IMR-90 (cell line): ENCODE measurements at regions not wholly inside any gene's neighbourhood (a gene's known extent, or its start where the extent isn't known, plus 50 kb on each side); places are given as distances from the start of the nearest gene placed in this dataset.

Source experiments
- ATAC-seq: fragments of 200-7000 bp; cut with Tn5 transposase; 2 replicates; pipeline ENCODE4 v1.9.1; 2020; ENCODE audit warnings: low read depth, mild to moderate bottlenecking, moderate library complexity
- BruUV-seq: library from RNA; stranded (reverse); fragments of 400-500 nt; replicated peaks from 2 replicates; lab custom pipeline; 2021; lab: Mats Ljungman, UMichigan
- CTCF ChIA-PET: fragments of 300-600 bp; formaldehyde crosslinking; extraction: SDS; loops from one replicate; lab custom pipeline; 2021; ENCODE audit warnings: antibody characterized with exemption; lab: Yijun Ruan, JAX
- POLR2A ChIA-PET: fragments of 300-600 bp; sonication (Branson Sonifier 250); formaldehyde crosslinking; loops from one replicate; lab custom pipeline; 2022; ENCODE audit warnings: antibody characterized with exemption; ENCODE audit not compliant: unreplicated experiment; lab: Charles Lee
- DNase-seq: peaks from one replicate; pipeline ENCODE4 v3.0.0; 2013
- H2AFZ ChIP-seq: replicated peaks from 2 replicates; pipeline ENCODE3; 2013; ENCODE audit warnings: low read length, mild to moderate bottlenecking; ENCODE audit not compliant: poor library complexity
- H2AK5ac ChIP-seq: 2 replicates; pipeline ENCODE4 v1.6.1; 2013; ENCODE audit warnings: low read depth, low read length, inconsistent platforms
- H2AK9ac ChIP-seq: replicated peaks from 2 replicates; pipeline ENCODE3; 2013; ENCODE audit warnings: mild to moderate bottlenecking, low read depth, low read length, moderate library complexity; ENCODE audit not compliant: poor library complexity
- H2BK120ac ChIP-seq: 2 replicates; pipeline ENCODE4 v1.6.1; 2013; ENCODE audit warnings: low read depth, low read length, inconsistent platforms
- H2BK15ac ChIP-seq: 3 replicates; pipeline ENCODE4 v1.6.1; 2013; ENCODE audit warnings: low read depth, low read length, inconsistent platforms
- H2BK20ac ChIP-seq: 2 replicates; pipeline ENCODE4 v1.6.1; 2013; ENCODE audit warnings: low read depth, mild to moderate bottlenecking, inconsistent platforms, low read length, moderate library complexity
- H2BK5ac ChIP-seq: 2 replicates; pipeline ENCODE4 v1.6.1; 2013; ENCODE audit warnings: mild to moderate bottlenecking, low read depth, low read length, inconsistent platforms; ENCODE audit not compliant: poor library complexity, severe bottlenecking
- H3K14ac ChIP-seq: replicated peaks from 2 replicates; pipeline ENCODE4 v1.6.1; 2013; ENCODE audit warnings: low read depth, low read length, inconsistent platforms
- H3K18ac ChIP-seq: 2 replicates; pipeline ENCODE4 v1.6.1; 2013; ENCODE audit warnings: low read depth, low read length, control low read depth
- H3K23ac ChIP-seq: 2 replicates; pipeline ENCODE4 v1.6.1; 2013; ENCODE audit warnings: low read depth, low read length, inconsistent platforms
- H3K27ac ChIP-seq: 2 replicates; pipeline ENCODE4 v1.5.1; 2013; ENCODE audit warnings: mild to moderate bottlenecking, control low read depth, low read length; ENCODE audit not compliant: insufficient read depth
- H3K27me3 ChIP-seq: 2 replicates; pipeline ENCODE4 v1.6.1; 2013; ENCODE audit warnings: low read length; ENCODE audit not compliant: control insufficient read depth, insufficient read depth
- H3K36me3 ChIP-seq: 2 replicates; pipeline ENCODE4 v1.6.1; 2013; ENCODE audit warnings: low read length, mixed read lengths; ENCODE audit not compliant: control insufficient read depth, insufficient read depth
- H3K4ac ChIP-seq: 2 replicates; pipeline ENCODE4 v1.6.1; 2013; ENCODE audit warnings: low read depth, low read length, inconsistent platforms
- H3K4me1 ChIP-seq: 2 replicates; pipeline ENCODE4 v1.6.1; 2013; ENCODE audit warnings: low read length, mixed read lengths; ENCODE audit not compliant: control insufficient read depth, insufficient read depth
- H3K4me2 ChIP-seq: 2 replicates; pipeline ENCODE4 v1.6.1; 2013; ENCODE audit warnings: low read depth, mild to moderate bottlenecking, control low read depth, low read length, moderate library complexity
- H3K4me3 ChIP-seq: 2 replicates; pipeline ENCODE4 v1.5.1; 2013; ENCODE audit warnings: low read depth, mild to moderate bottlenecking, control low read depth, low read length, moderate library complexity; ENCODE audit not compliant: insufficient read depth
- H3K56ac ChIP-seq: 2 replicates; pipeline ENCODE4 v1.6.1; 2013; ENCODE audit warnings: low read length, inconsistent platforms; ENCODE audit not compliant: insufficient read depth; ENCODE audit errors: extremely low read depth
- H3K79me1 ChIP-seq, 2 experiments: 2 replicates each; pipeline ENCODE4 v1.6.1; 2013; ENCODE audit warnings: low read length in 2 of 2, inconsistent platforms in 1 of 2, low read depth in 1 of 2
- H3K9ac ChIP-seq: 2 replicates; pipeline ENCODE4 v1.6.1; 2013; ENCODE audit warnings: low read depth, low read length, control low read depth
- H3K9me1 ChIP-seq: 2 replicates; pipeline ENCODE4 v1.6.1; 2013; ENCODE audit warnings: low read length, inconsistent platforms; ENCODE audit not compliant: insufficient read depth
- H3K9me3 ChIP-seq: 2 replicates; pipeline ENCODE4 v1.6.1; 2013; ENCODE audit warnings: low read length; ENCODE audit not compliant: control insufficient read depth, insufficient read depth
- H4K20me1 ChIP-seq: 2 replicates; pipeline ENCODE4 v1.6.1; 2013; ENCODE audit warnings: low read length, inconsistent platforms; ENCODE audit not compliant: insufficient read depth
- H4K5ac ChIP-seq: 2 replicates; pipeline ENCODE4 v1.6.1; 2013; ENCODE audit warnings: mild to moderate bottlenecking, low read depth, low read length, control low read depth
- H4K8ac ChIP-seq, 2 experiments: 2 replicates each; pipeline ENCODE4 v1.6.1; 2013; ENCODE audit warnings: low read depth in 2 of 2, low read length in 2 of 2, control low read depth in 1 of 2, inconsistent platforms in 1 of 2
- H4K91ac ChIP-seq: 2 replicates; pipeline ENCODE4 v1.6.1; 2013; ENCODE audit warnings: low read depth, low read length, inconsistent platforms; ENCODE audit not compliant: insufficient read depth
- BHLHE40 ChIP-seq: fragments of 150-350 bp; IDR thresholded peaks from 2 replicates; pipeline ENCODE4 v1.6.1; 2016; ENCODE audit warnings: mild to moderate bottlenecking, low read depth, low read length
- CEBPB ChIP-seq: IDR thresholded peaks from 2 replicates; pipeline ENCODE4 v1.6.1; 2012; ENCODE audit warnings: low read depth, low read length, improper control_type of control experiment
- CHD1 ChIP-seq: IDR thresholded peaks from 2 replicates; pipeline ENCODE4 v1.6.1; 2012; ENCODE audit warnings: low read depth, low read length, improper control_type of control experiment
- FOS ChIP-seq: fragments of 150-350 bp; IDR thresholded peaks from 2 replicates; pipeline ENCODE4 v1.6.1; 2016; ENCODE audit warnings: low read depth, low read length
- MAFK ChIP-seq: IDR thresholded peaks from 2 replicates; pipeline ENCODE4 v1.6.1; 2012; ENCODE audit warnings: low read depth, low read length, improper control_type of control experiment
- MAZ ChIP-seq: IDR thresholded peaks from 2 replicates; pipeline ENCODE4 v1.6.1; 2012; ENCODE audit warnings: low read depth, mild to moderate bottlenecking, low read length, improper control_type of control experiment, moderate library complexity, borderline replicate concordance
- NFE2L2 ChIP-seq: fragments of 150-350 bp; IDR thresholded peaks from 2 replicates; pipeline ENCODE4 v1.6.1; 2016; ENCODE audit warnings: low read depth, mild to moderate bottlenecking, low read length
- POLR2A ChIP-seq: IDR thresholded peaks from 2 replicates; pipeline ENCODE4 v1.6.1; 2012; ENCODE audit warnings: mild to moderate bottlenecking, low read depth, low read length
- RAD21 ChIP-seq: IDR thresholded peaks from 2 replicates; pipeline ENCODE4 v1.6.1; 2012; ENCODE audit warnings: low read length, improper control_type of control experiment
- RCOR1 ChIP-seq: IDR thresholded peaks from 2 replicates; pipeline ENCODE4 v1.6.1; 2012; ENCODE audit warnings: mild to moderate bottlenecking, low read length, improper control_type of control experiment; ENCODE audit not compliant: insufficient replicate concordance
- RFX5 ChIP-seq: IDR thresholded peaks from 2 replicates; pipeline ENCODE4 v1.8.0; 2012; ENCODE audit warnings: low read depth, mild to moderate bottlenecking, low read length, moderate library complexity
- SMC3 ChIP-seq: fragments of 150-350 bp; IDR thresholded peaks from 2 replicates; pipeline ENCODE4 v1.6.1; 2016; ENCODE audit warnings: low read depth, mild to moderate bottlenecking, antibody characterized with exemption, low read length, moderate library complexity
- WGBS, 2 experiments: methylation state at CpG; one replicate each; pipeline versions ENCODE4 v1.1.5 to v1.1.7; 2013; ENCODE audit warnings: missing lambda C conversion rate in 2 of 2; ENCODE audit not compliant: insufficient read length in 1 of 2; ENCODE audit errors: extremely low coverage in 2 of 2; 5-methylcytosine and 5-hydroxymethylcytosine counted together
- dilution Hi-C: fragments of 300-500 bp; cut with HindIII; formaldehyde crosslinking; loops from one replicate; pipeline ENCODE4 v1.14.3; 2018; ENCODE audit warnings: low sequenced_read_pairs; ENCODE audit not compliant: unreplicated experiment
- in situ Hi-C: fragments of 300-500 bp; cut with MboI; formaldehyde crosslinking; loops from 3 replicates; pipeline ENCODE4 v1.14.3; 2019; ENCODE audit warnings: low sequenced_read_pairs, inconsistent platforms, mixed read lengths
- intact Hi-C: fragments of 100-400 bp; cut with micrococcal nuclease; formaldehyde crosslinking; loops from 2 replicates; pipeline ENCODE4 v1.10.0; 2022
- TF ChIP-seq, protein P1 (sequence below): conservative IDR thresholded peaks from 2 replicates; pipeline ENCODE4 v1.5.1; 2012; ENCODE audit warnings: mild to moderate bottlenecking, low read depth, low read length, improper control_type of control experiment
- TF ChIP-seq, protein P2 (sequence below): fragments of 150-350 bp; IDR thresholded peaks from 2 replicates; pipeline ENCODE4 v1.6.1; 2016; ENCODE audit warnings: low read depth, mild to moderate bottlenecking, low read length, moderate library complexity, borderline replicate concordance
- TF ChIP-seq, protein P3 (sequence below): fragments of 150-350 bp; IDR thresholded peaks from 2 replicates; pipeline ENCODE4 v1.6.1; 2017; ENCODE audit warnings: mild to moderate bottlenecking, antibody characterized with exemption, low read length, low read depth

DNA sequence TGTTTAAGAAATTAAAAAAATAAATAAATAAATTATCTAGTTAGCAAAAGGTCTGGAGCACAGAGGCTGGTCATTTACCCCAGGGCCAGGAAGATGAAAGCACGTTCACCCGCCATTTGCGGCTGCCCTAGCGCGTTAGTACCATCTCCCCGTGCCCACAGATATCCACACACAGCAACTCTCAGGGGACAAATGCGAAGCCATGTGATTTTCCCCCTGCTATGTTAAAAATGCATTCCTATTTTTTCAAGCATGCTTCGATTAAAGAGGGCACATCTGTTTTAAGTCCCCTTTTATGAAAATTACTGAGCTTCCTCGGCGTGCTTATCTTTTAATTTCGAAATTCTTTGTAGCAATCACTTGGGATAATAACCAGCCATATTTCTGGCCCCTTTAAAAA lies 56.9 kb upstream of the PIWIL1 start:
- H3K9ac ChIP-seq: no peak overlapping the region
- no peak overlapping the region for H3K4me3 ChIP-seq
- no peak overlapping the region for H2BK120ac ChIP-seq
- H3K4me1 ChIP-seq: no peaks in the 10 kb centered on the region
- ATAC-seq (no peak), DNase-seq (no peak)
- 79% methylated on average over 5 of the region's 11 CpGs; no CpG with 5 or more reads in 1 of the 2 experiments for WGBS, 2 experiments
- H3K4me2 ChIP-seq: no peak overlapping the region
- no peak overlapping the region for H4K5ac ChIP-seq
- H3K18ac ChIP-seq: no peak overlapping the region
- H3K9me3 ChIP-seq: peaks cover 33% of the 10 kb centered on the region
- in situ Hi-C loops: no loop called here
- H3K79me1 ChIP-seq: no peaks in the 10 kb centered on the region
- no TSS peak for BruUV-seq
- POLR2A ChIA-PET: no interaction called here
- no peaks in the 10 kb centered on the region for H3K36me3 ChIP-seq
- H2AK9ac ChIP-seq: no peak overlapping the region
- no peak overlapping the region for H2AK5ac ChIP-seq
- H3K27ac ChIP-seq: no peak overlapping the region
- dilution Hi-C loops: no loop called here
- H3K27me3 ChIP-seq: no peaks in the 10 kb centered on the region
- H2BK20ac ChIP-seq: no peak overlapping the region
- no peak overlapping the region for H3K4ac ChIP-seq
- no peak overlapping the region for H3K23ac ChIP-seq
- no peak overlapping the region for H4K8ac ChIP-seq
- no peak overlapping the region for H2BK5ac ChIP-seq
- no peak overlapping the region for H3K14ac ChIP-seq
- H3K56ac ChIP-seq: no peak overlapping the region
- CTCF ChIA-PET: no interaction called here
- no peaks in the 10 kb centered on the region for H4K20me1 ChIP-seq
- intact Hi-C loops: no loop called here
- TF ChIP-seq RAD21 (no peak), SMC3 (no peak), CEBPB (no peak), RCOR1 (no peak), BHLHE40 (no peak), RFX5 (no peak), CHD1 (no peak), MAFK (no peak), NFE2L2 (no peak), MAZ (no peak), FOS (no peak), POLR2A (no peak)
- TF ChIP-seq, protein P1, sequence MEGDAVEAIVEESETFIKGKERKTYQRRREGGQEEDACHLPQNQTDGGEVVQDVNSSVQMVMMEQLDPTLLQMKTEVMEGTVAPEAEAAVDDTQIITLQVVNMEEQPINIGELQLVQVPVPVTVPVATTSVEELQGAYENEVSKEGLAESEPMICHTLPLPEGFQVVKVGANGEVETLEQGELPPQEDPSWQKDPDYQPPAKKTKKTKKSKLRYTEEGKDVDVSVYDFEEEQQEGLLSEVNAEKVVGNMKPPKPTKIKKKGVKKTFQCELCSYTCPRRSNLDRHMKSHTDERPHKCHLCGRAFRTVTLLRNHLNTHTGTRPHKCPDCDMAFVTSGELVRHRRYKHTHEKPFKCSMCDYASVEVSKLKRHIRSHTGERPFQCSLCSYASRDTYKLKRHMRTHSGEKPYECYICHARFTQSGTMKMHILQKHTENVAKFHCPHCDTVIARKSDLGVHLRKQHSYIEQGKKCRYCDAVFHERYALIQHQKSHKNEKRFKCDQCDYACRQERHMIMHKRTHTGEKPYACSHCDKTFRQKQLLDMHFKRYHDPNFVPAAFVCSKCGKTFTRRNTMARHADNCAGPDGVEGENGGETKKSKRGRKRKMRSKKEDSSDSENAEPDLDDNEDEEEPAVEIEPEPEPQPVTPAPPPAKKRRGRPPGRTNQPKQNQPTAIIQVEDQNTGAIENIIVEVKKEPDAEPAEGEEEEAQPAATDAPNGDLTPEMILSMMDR: no peak
- TF ChIP-seq, protein P2, sequence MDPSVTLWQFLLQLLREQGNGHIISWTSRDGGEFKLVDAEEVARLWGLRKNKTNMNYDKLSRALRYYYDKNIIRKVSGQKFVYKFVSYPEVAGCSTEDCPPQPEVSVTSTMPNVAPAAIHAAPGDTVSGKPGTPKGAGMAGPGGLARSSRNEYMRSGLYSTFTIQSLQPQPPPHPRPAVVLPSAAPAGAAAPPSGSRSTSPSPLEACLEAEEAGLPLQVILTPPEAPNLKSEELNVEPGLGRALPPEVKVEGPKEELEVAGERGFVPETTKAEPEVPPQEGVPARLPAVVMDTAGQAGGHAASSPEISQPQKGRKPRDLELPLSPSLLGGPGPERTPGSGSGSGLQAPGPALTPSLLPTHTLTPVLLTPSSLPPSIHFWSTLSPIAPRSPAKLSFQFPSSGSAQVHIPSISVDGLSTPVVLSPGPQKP: no peak
- TF ChIP-seq, protein P3, sequence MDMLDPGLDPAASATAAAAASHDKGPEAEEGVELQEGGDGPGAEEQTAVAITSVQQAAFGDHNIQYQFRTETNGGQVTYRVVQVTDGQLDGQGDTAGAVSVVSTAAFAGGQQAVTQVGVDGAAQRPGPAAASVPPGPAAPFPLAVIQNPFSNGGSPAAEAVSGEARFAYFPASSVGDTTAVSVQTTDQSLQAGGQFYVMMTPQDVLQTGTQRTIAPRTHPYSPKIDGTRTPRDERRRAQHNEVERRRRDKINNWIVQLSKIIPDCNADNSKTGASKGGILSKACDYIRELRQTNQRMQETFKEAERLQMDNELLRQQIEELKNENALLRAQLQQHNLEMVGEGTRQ: no peak
- H3K9me1 ChIP-seq: no peaks in the 10 kb centered on the region
- no peak overlapping the region for H2BK15ac ChIP-seq
- H4K91ac ChIP-seq: no peak overlapping the region
- H2AFZ ChIP-seq: no peak overlapping the region
